CD4-positive, alpha-beta T cell (primary cell): ENCODE measurements at regions not wholly inside any gene's neighbourhood (a gene's known extent, or its start where the extent isn't known, plus 50 kb on each side); places are given as distances from the start of the nearest gene placed in this dataset.

Source experiments
- ATAC-seq: fragments of 200-7000 bp; cut with Tn5 transposase; one replicate; pipeline ENCODE4 v1.10.0; 2022; ENCODE audit warnings: mild to moderate bottlenecking; ENCODE audit not compliant: poor library complexity
- CTCF ChIA-PET: fragments of 350-600 bp; sonication (Branson Sonifier 250); formaldehyde crosslinking; loops from one replicate; lab custom pipeline; 2021; ENCODE audit warnings: antibody characterized with exemption, inconsistent platforms; lab: Charles Lee
- POLR2A ChIA-PET: fragments of 350-600 bp; sonication (Branson Sonifier 250); formaldehyde crosslinking; loops from one replicate; lab custom pipeline; 2021; ENCODE audit warnings: antibody characterized with exemption, inconsistent platforms; lab: Charles Lee
- DNase-seq, 14 experiments: peaks; one replicate each; pipeline ENCODE4 v3.0.0-alpha.2; 2013 to 2020; ENCODE audit warnings: mixed read lengths in 2 of 14
- H3K27ac ChIP-seq, 2 donors: one replicate each; pipeline versions ENCODE4 v1.5.1 to v1.7.0; 2013; ENCODE audit warnings: low read length in 2 of 2, low read depth in 1 of 2, mild to moderate bottlenecking in 1 of 2
- H3K27me3 ChIP-seq, 2 experiments: 1 replicate in 1 of 2; 2 replicates in 1 of 2; pipeline versions ENCODE4 v1.6.1 to v1.7.0; 2013; ENCODE audit warnings: low read length in 2 of 2, control low read depth in 1 of 2, mild to moderate bottlenecking in 1 of 2, moderate library complexity in 1 of 2; ENCODE audit not compliant: insufficient read depth in 2 of 2, control insufficient read depth in 1 of 2
- H3K36me3 ChIP-seq: one replicate; pipeline ENCODE4 v1.6.1; 2013; ENCODE audit warnings: low read length, control low read depth; ENCODE audit not compliant: insufficient read depth
- H3K4me1 ChIP-seq: one replicate; pipeline ENCODE4 v1.6.1; 2013; ENCODE audit warnings: low read length, control low read depth; ENCODE audit not compliant: insufficient read depth
- H3K4me3 ChIP-seq: one replicate; pipeline ENCODE4 v1.5.1; 2013; ENCODE audit warnings: mild to moderate bottlenecking, low read length, moderate library complexity
- H3K9me3 ChIP-seq, 2 experiments: 1 replicate in 1 of 2; 2 replicates in 1 of 2; pipeline versions ENCODE4 v1.6.1 to v1.7.0; 2013; ENCODE audit warnings: low read length in 2 of 2, mild to moderate bottlenecking in 2 of 2, control low read depth in 1 of 2, moderate library complexity in 1 of 2; ENCODE audit not compliant: control insufficient read depth in 1 of 2, insufficient read depth in 1 of 2
- H3K27ac Mint-ChIP-seq: one replicate; pipeline ENCODE4 v1.8.0; 2020; ENCODE audit warnings: mixed read lengths
- H3K27me3 Mint-ChIP-seq: one replicate; pipeline ENCODE4 v1.8.0; 2021; ENCODE audit warnings: mixed read lengths
- H3K36me3 Mint-ChIP-seq: one replicate; pipeline ENCODE4 v1.8.0; 2021; ENCODE audit warnings: low read depth, mixed read lengths
- H3K4me1 Mint-ChIP-seq: one replicate; pipeline ENCODE4 v1.8.0; 2021; ENCODE audit warnings: low read depth, mixed read lengths
- H3K4me3 Mint-ChIP-seq: one replicate; pipeline ENCODE4 v1.8.0; 2020; ENCODE audit warnings: mild to moderate bottlenecking, mixed read lengths
- H3K9me3 Mint-ChIP-seq: one replicate; pipeline ENCODE4 v1.8.0; 2020; ENCODE audit warnings: mixed read lengths
- intact Hi-C, 2 experiments: fragments of 100-400 bp; cut with DNase I in 1 of 2; cut with micrococcal nuclease in 1 of 2; formaldehyde crosslinking; loops; one replicate each; pipeline versions ENCODE4 v1.15.1 to v1.9.0; 2023 to 2025; cut with DNase I, micrococcal nuclease
- TF ChIP-seq, protein P1 (sequence below): fragments of 200-600 bp; IDR thresholded peaks from one replicate; pipeline ENCODE4 v1.8.0; 2022; ENCODE audit warnings: antibody characterized with exemption, mild to moderate bottlenecking

DNA sequence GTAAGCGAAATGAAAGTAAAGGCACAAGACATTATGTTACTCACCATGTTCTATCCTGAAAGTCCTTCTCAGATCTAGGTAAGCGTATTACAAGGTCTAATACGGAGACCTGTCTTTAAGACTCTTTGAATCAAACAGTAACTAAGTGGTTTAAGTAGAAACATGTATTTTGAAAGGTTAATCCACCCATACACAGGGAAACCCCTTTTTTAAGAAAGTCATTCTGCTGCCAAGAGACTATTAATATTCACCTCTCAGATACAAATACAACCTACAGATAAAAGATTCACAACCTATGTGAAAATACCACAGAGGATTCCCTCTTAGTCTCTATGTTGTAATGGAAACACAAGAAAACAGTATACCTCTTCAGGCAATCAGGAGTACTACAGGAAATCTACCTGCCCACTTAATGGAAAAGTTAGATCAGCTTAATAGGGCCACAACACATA, 63.2 kb upstream of the TNIP3 start:
- intact Hi-C loops = no loop called here
- Histone ChIP-seq H3K27me3 (no peaks in the 10 kb centered on the region), H3K4me3 (peak overlapping the region; percentile 36), H3K9me3 (no peaks in the 10 kb centered on the region), H3K4me1 (peaks cover 3% of the 10 kb centered on the region), H3K27ac (no peak overlapping the region), H3K36me3 (no peaks in the 10 kb centered on the region)
- Mint-ChIP-seq H3K27me3 (no peaks in the 10 kb centered on the region), H3K4me3 (peak overlapping the region; percentile 78), H3K9me3 (no peaks in the 10 kb centered on the region), H3K27ac (peak overlapping the region; percentile 67), H3K4me1 (peaks cover 28% of the 10 kb centered on the region), H3K36me3 (no peaks in the 10 kb centered on the region)
- ChIA-PET POLR2A (interaction anchor here (1.2 kb wide), 1 partner anchor 15 kb away, joined by 3 read pairs; no protein-coding TSS in a partner anchor), CTCF (no interaction called here)
- DNase-seq = peak in 3 of 14 experiments; percentile 35 to 61 (median 37)
- peak; percentile 83 for ATAC-seq
- TF ChIP-seq, protein P1, sequence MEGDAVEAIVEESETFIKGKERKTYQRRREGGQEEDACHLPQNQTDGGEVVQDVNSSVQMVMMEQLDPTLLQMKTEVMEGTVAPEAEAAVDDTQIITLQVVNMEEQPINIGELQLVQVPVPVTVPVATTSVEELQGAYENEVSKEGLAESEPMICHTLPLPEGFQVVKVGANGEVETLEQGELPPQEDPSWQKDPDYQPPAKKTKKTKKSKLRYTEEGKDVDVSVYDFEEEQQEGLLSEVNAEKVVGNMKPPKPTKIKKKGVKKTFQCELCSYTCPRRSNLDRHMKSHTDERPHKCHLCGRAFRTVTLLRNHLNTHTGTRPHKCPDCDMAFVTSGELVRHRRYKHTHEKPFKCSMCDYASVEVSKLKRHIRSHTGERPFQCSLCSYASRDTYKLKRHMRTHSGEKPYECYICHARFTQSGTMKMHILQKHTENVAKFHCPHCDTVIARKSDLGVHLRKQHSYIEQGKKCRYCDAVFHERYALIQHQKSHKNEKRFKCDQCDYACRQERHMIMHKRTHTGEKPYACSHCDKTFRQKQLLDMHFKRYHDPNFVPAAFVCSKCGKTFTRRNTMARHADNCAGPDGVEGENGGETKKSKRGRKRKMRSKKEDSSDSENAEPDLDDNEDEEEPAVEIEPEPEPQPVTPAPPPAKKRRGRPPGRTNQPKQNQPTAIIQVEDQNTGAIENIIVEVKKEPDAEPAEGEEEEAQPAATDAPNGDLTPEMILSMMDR = peak; percentile 11

DNA sequence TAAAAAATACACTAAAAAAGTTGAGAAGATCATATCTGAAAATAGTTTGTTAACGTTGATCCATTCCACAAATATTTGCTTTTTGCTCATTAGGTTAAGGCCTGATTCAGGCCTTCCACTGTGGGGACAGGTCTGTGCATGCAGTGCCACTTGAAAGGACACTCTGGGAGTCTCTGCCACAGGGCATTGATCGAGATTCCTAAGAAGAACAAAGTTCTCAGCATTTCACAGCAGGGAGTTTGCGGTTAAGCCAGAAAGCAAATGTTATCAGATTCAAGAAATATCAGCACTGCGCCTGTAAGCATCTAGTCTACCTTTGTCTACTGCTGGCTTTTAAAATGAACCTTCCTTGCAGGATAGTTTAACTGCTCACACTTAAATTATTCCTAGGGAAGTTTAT, 62.2 kb upstream of the TNIP3 start:
- no peak overlapping the region for H3K4me3 ChIP-seq
- intact Hi-C loops = no loop called here
- peaks cover 38% of the 10 kb centered on the region for H3K4me1 Mint-ChIP-seq

DNA sequence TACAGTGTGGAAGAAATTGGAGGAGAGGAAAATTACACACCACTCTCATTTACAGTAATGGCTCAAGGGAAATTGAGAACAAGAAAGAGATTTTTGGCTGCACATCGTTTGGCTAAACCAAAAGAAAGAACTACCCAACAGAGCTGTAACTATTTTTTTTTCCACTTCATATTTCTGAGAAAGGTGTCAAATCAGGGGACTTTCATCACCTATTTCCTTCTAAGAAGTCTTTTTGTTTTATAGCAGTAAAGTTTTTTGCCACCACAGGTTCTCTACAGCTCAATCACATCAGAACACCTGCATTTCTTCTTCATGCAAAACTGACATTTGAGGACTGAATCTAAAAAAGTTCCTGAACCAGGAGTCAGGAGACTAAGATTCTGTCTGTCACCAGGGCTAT, 57.5 kb upstream of the TNIP3 start:
- TF ChIP-seq, protein P1 = no peak
- no peaks in the 10 kb centered on the region for H3K36me3 Mint-ChIP-seq
- DNase-seq (peak in 1 of 14 experiments; percentile 49), ATAC-seq (no peak)
- Histone ChIP-seq H3K9me3 (no peaks in the 10 kb centered on the region), H3K36me3 (no peaks in the 10 kb centered on the region), H3K27me3 (no peaks in the 10 kb centered on the region), H3K4me1 (peaks cover 10% of the 10 kb centered on the region), H3K4me3 (no peak overlapping the region), H3K27ac (no peak overlapping the region)
- H3K9me3 Mint-ChIP-seq = no peaks in the 10 kb centered on the region
- POLR2A ChIA-PET = no interaction called here
- H3K4me3 Mint-ChIP-seq = peak overlapping the region; percentile 21
- intact Hi-C loops = no loop called here
- H3K27me3 Mint-ChIP-seq = no peaks in the 10 kb centered on the region
- CTCF ChIA-PET = interaction anchor here (1.3 to 2.2 kb wide), 2 partner anchors 13 to 30 kb away, joined by 3 to 6 read pairs; no protein-coding TSS in a partner anchor
- peak overlapping the region; percentile 67 for H3K27ac Mint-ChIP-seq
- H3K4me1 Mint-ChIP-seq = peaks cover 34% of the 10 kb centered on the region

More for the DNA sequence above, 62.2 kb upstream of the TNIP3 start:
- Mint-ChIP-seq H3K4me3 (peak overlapping the region; percentile 32), H3K27ac (peak overlapping the region; percentile 67), H3K9me3 (no peaks in the 10 kb centered on the region), H3K36me3 (no peaks in the 10 kb centered on the region), H3K27me3 (no peaks in the 10 kb centered on the region)
- Histone ChIP-seq H3K27ac (no peak overlapping the region), H3K9me3 (no peaks in the 10 kb centered on the region), H3K36me3 (no peaks in the 10 kb centered on the region), H3K27me3 (no peaks in the 10 kb centered on the region), H3K4me1 (peaks cover 3% of the 10 kb centered on the region)
- POLR2A ChIA-PET = interaction anchor here (0.9 kb wide), 1 partner anchor 44 kb away, joined by 3 read pairs; no protein-coding TSS in a partner anchor
- DNase-seq (peak in 1 of 14 experiments; percentile 8), ATAC-seq (no peak)
- TF ChIP-seq, protein P1 = no peak
- CTCF ChIA-PET = no interaction called here
